Panc1 (cell line): ENCODE measurements at regions not wholly inside any gene's neighbourhood (a gene's known extent, or its start where the extent isn't known, plus 50 kb on each side); places are given as distances from the start of the nearest gene placed in this dataset.

Experiments used
- ATAC-seq: fragments of 200-7000 bp; cut with Tn5 transposase; 2 replicates; pipeline ENCODE4 v1.9.1; 2020; ENCODE audit warnings: mild to moderate bottlenecking, moderate library complexity
- BruUV-seq: library from RNA; stranded (reverse); fragments of 400-500 nt; replicated peaks from 2 replicates; lab custom pipeline; 2021; lab: Mats Ljungman, UMichigan
- CTCF ChIA-PET: fragments of 300-600 bp; sonication (Branson Sonifier 250); formaldehyde crosslinking; loops from one replicate; lab custom pipeline; 2022; ENCODE audit warnings: antibody characterized with exemption; lab: Charles Lee
- POLR2A ChIA-PET: fragments of 300-600 bp; sonication (Branson Sonifier 250); formaldehyde crosslinking; loops from one replicate; lab custom pipeline; 2022; ENCODE audit warnings: antibody characterized with exemption; lab: Charles Lee
- DNase-seq: peaks from one replicate; pipeline ENCODE4 v3.0.0-alpha.2; 2010; ENCODE audit warnings: low read depth, low spot score
- H3K27ac ChIP-seq: 2 replicates; pipeline ENCODE4 v1.5.1; 2011; ENCODE audit warnings: mild to moderate bottlenecking, low read length, inconsistent platforms
- H3K27me3 ChIP-seq: fragments of 200-500 bp; sonication (Bioruptor generic); 2 replicates; pipeline ENCODE4 v1.6.0; 2014; ENCODE audit warnings: low read length, inconsistent platforms; ENCODE audit not compliant: control insufficient read depth, insufficient read depth
- H3K36me3 ChIP-seq: fragments of 200-500 bp; sonication (Bioruptor generic); 2 replicates; pipeline ENCODE4 v1.5.1; 2014; ENCODE audit warnings: inconsistent platforms, mild to moderate bottlenecking, low read length, moderate library complexity; ENCODE audit not compliant: control insufficient read depth, insufficient read depth
- H3K4me1 ChIP-seq: 2 replicates; pipeline ENCODE4 v1.5.1; 2011; ENCODE audit warnings: inconsistent platforms, mild to moderate bottlenecking, low read length, moderate library complexity; ENCODE audit not compliant: control insufficient read depth, insufficient read depth
- H3K4me3 ChIP-seq, 2 experiments: 2 replicates each; pipeline ENCODE4 v1.5.1; 2011 to 2012; ENCODE audit warnings: low read depth in 2 of 2, low read length in 2 of 2, mild to moderate bottlenecking in 2 of 2, inconsistent platforms in 1 of 2, moderate library complexity in 1 of 2
- H3K9me3 ChIP-seq: fragments of 200-500 bp; sonication (Bioruptor generic); 2 replicates; pipeline ENCODE4 v1.5.1; 2014; ENCODE audit warnings: low read depth, mild to moderate bottlenecking, inconsistent platforms, low read length, moderate library complexity; ENCODE audit not compliant: control insufficient read depth, insufficient read depth
- POLR2AphosphoS5 ChIP-seq: IDR thresholded peaks from 2 replicates; pipeline ENCODE4 v1.6.1; 2012; ENCODE audit warnings: mild to moderate bottlenecking, low read depth, low read length, moderate library complexity
- SIN3A ChIP-seq: IDR thresholded peaks from 2 replicates; pipeline ENCODE4 v1.6.1; 2012; ENCODE audit warnings: low read depth, mild to moderate bottlenecking, low read length, moderate library complexity, borderline replicate concordance; ENCODE audit not compliant: insufficient read depth
- TCF7L2 ChIP-seq: IDR thresholded peaks from 2 replicates; pipeline ENCODE4 v1.6.1; 2011; ENCODE audit warnings: mild to moderate bottlenecking, low read depth, low read length, inconsistent platforms
- in situ Hi-C: cut with HindIII; loops from 2 replicates; pipeline ENCODE4 v1.10.0; 2016; ENCODE audit warnings: low sequenced_read_pairs, low pct_unique_long_range_greater_than_20kb
- intact Hi-C: fragments of 100-400 bp; cut with micrococcal nuclease; formaldehyde crosslinking; loops from one replicate; pipeline ENCODE4 v1.10.0; 2022; ENCODE audit not compliant: unreplicated experiment
- TF ChIP-seq, protein P1 (sequence below): fragments of 450-650 bp; IDR thresholded peaks from 2 replicates; pipeline ENCODE4 v1.5.1; 2017; ENCODE audit warnings: mild to moderate bottlenecking
- TF ChIP-seq, protein P2 (sequence below), 2 experiments: IDR thresholded peaks; 2 replicates each; pipeline ENCODE4 v1.6.1; 2011 to 2012; ENCODE audit warnings: low read depth in 2 of 2, control low read depth in 1 of 2, low read length in 1 of 2, mild to moderate bottlenecking in 1 of 2, moderate library complexity in 1 of 2; ENCODE audit not compliant: insufficient read depth in 1 of 2

DNA sequence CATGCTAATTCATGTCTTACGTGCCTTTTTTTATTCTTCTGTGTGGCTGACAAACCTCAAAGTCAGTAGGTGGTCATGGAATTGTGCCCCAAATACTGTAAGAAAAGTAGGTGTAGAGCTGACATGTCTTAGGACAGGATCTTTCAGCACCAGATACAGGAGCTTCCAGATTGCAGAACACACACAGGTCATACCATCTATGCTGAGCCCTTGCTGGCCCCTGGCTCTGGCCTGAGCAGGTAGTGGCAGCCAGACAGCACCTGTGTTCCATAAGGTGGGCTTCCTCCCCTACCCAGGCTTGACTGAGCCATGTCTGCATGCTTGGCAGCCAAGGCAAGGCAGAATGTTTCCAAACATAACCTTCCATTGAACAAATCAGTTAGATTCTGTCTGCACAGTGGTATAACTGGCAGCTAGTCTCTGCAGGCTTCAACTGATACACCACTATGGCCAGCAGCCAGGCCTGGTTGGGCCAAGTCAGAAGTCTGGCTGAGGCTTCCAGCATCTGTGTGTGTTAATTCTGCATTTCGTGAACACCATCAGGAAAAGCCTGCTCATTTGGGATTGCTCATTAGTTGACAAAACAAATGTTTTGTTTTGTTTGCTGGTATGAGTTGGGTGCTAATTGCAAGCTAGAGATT lies 366.5 kb downstream of the FOXA2 start:
- ATAC-seq: no peak
- H3K9me3 ChIP-seq: no peaks in the 10 kb centered on the region
- no TSS peak for BruUV-seq
- TF ChIP-seq, protein P1, sequence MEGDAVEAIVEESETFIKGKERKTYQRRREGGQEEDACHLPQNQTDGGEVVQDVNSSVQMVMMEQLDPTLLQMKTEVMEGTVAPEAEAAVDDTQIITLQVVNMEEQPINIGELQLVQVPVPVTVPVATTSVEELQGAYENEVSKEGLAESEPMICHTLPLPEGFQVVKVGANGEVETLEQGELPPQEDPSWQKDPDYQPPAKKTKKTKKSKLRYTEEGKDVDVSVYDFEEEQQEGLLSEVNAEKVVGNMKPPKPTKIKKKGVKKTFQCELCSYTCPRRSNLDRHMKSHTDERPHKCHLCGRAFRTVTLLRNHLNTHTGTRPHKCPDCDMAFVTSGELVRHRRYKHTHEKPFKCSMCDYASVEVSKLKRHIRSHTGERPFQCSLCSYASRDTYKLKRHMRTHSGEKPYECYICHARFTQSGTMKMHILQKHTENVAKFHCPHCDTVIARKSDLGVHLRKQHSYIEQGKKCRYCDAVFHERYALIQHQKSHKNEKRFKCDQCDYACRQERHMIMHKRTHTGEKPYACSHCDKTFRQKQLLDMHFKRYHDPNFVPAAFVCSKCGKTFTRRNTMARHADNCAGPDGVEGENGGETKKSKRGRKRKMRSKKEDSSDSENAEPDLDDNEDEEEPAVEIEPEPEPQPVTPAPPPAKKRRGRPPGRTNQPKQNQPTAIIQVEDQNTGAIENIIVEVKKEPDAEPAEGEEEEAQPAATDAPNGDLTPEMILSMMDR: no peak
- TF ChIP-seq, protein P2, sequence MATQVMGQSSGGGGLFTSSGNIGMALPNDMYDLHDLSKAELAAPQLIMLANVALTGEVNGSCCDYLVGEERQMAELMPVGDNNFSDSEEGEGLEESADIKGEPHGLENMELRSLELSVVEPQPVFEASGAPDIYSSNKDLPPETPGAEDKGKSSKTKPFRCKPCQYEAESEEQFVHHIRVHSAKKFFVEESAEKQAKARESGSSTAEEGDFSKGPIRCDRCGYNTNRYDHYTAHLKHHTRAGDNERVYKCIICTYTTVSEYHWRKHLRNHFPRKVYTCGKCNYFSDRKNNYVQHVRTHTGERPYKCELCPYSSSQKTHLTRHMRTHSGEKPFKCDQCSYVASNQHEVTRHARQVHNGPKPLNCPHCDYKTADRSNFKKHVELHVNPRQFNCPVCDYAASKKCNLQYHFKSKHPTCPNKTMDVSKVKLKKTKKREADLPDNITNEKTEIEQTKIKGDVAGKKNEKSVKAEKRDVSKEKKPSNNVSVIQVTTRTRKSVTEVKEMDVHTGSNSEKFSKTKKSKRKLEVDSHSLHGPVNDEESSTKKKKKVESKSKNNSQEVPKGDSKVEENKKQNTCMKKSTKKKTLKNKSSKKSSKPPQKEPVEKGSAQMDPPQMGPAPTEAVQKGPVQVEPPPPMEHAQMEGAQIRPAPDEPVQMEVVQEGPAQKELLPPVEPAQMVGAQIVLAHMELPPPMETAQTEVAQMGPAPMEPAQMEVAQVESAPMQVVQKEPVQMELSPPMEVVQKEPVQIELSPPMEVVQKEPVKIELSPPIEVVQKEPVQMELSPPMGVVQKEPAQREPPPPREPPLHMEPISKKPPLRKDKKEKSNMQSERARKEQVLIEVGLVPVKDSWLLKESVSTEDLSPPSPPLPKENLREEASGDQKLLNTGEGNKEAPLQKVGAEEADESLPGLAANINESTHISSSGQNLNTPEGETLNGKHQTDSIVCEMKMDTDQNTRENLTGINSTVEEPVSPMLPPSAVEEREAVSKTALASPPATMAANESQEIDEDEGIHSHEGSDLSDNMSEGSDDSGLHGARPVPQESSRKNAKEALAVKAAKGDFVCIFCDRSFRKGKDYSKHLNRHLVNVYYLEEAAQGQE (IDR thresholded peaks at IDR 0.05; ENCODE audit: insufficient read depth in 1 of 2, low read depth in 2 of 2, low read length in 1 of 2): no peak
- H3K36me3 ChIP-seq: no peaks in the 10 kb centered on the region
- in situ Hi-C loops: no loop called here
- H3K4me1 ChIP-seq: no peaks in the 10 kb centered on the region
- POLR2A ChIA-PET: no interaction called here
- H3K4me3 ChIP-seq: no peak overlapping the region
- DNase-seq: no peak
- H3K27ac ChIP-seq: no peak overlapping the region
- H3K27me3 ChIP-seq: peaks cover 11% of the 10 kb centered on the region
- CTCF ChIA-PET: no interaction called here
- intact Hi-C loops: no loop called here

DNA sequence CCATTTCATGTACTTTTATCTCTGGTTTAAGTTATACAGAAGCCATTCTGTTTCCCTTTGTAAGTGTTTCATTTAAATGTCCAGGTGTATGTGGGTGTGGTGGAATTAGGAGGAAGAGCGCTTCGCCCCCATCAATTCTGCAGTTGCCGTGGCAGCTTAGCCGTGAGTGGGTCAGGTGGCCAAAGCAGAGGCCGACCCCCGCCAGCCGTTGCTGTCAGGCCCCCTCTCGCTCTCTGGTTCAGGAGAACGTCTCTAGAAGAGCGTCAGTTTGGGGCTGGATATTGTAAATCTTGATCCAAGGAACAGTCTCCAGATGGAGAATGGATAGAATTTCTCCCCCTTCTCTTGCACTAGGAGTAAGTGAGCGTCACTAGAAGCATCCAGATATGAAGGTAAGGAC lies 367.4 kb downstream of the FOXA2 start:
- DNase-seq (no peak), ATAC-seq (no peak)
- H3K4me3 ChIP-seq: no peak overlapping the region
- H3K4me1 ChIP-seq: no peaks in the 10 kb centered on the region
- no peak overlapping the region for H3K27ac ChIP-seq
- CTCF ChIA-PET: no interaction called here
- H3K27me3 ChIP-seq: peaks cover 16% of the 10 kb centered on the region
- in situ Hi-C loops: no loop called here
- no peaks in the 10 kb centered on the region for H3K36me3 ChIP-seq
- no TSS peak for BruUV-seq
- intact Hi-C loops: no loop called here
- no peaks in the 10 kb centered on the region for H3K9me3 ChIP-seq
- no peak for TF ChIP-seq POLR2AphosphoS5
- no peak for TF ChIP-seq SIN3A
- TF ChIP-seq, protein P1: no peak
- TF ChIP-seq, protein P2 (IDR thresholded peaks at IDR 0.05; ENCODE audit: insufficient read depth in 1 of 2, low read depth in 2 of 2, low read length in 1 of 2): no peak
- TF ChIP-seq TCF7L2: no peak
- POLR2A ChIA-PET: no interaction called here
